DOHH2 (cell line): ENCODE measurements at regions not wholly inside any gene's neighbourhood (a gene's known extent, or its start where the extent isn't known, plus 50 kb on each side); places are given as distances from the start of the nearest gene placed in this dataset.

ENCODE experiments used
- H3F3A ChIP-seq: fragments of 200-600 bp; sonication (generic), shearing (Covaris generic); 2 replicates; pipeline ENCODE4 v1.6.0; 2016; ENCODE audit warnings: antibody characterized with exemption, mild to moderate bottlenecking; ENCODE audit not compliant: control insufficient read depth, insufficient read depth
- H3K27ac ChIP-seq: fragments of 200-600 bp; sonication (generic); 2 replicates; pipeline ENCODE4 v1.5.1; 2014; ENCODE audit warnings: low read depth, mild to moderate bottlenecking, low read length, moderate library complexity
- H3K27me3 ChIP-seq: fragments of 200-600 bp; sonication (generic); 2 replicates; pipeline ENCODE4 v1.6.1; 2014; ENCODE audit warnings: mild to moderate bottlenecking, low read length, mixed read lengths; ENCODE audit not compliant: control insufficient read depth
- H3K36me3 ChIP-seq: fragments of 200-600 bp; sonication (generic); 2 replicates; pipeline ENCODE4 v1.6.1; 2014; ENCODE audit warnings: mild to moderate bottlenecking, low read length, moderate library complexity, mixed read lengths; ENCODE audit not compliant: control insufficient read depth
- H3K4me1 ChIP-seq: fragments of 200-600 bp; sonication (generic); 2 replicates; pipeline ENCODE4 v1.6.1; 2014; ENCODE audit warnings: mild to moderate bottlenecking, low read length, mixed read lengths; ENCODE audit not compliant: control insufficient read depth
- H3K4me2 ChIP-seq: fragments of 200-600 bp; sonication (generic); 2 replicates; pipeline ENCODE4 v1.6.0; 2014; ENCODE audit warnings: mild to moderate bottlenecking, low read length, moderate library complexity
- H3K4me3 ChIP-seq: fragments of 200-600 bp; sonication (generic); 2 replicates; pipeline ENCODE4 v1.5.1; 2014; ENCODE audit warnings: mild to moderate bottlenecking, low read length, mixed read lengths
- H3K79me2 ChIP-seq: fragments of 200-600 bp; sonication (generic); 2 replicates; pipeline ENCODE4 v1.6.1; 2014; ENCODE audit warnings: mild to moderate bottlenecking, low read length, mixed read lengths; ENCODE audit not compliant: control insufficient read depth
- H3K9me2 ChIP-seq: fragments of 200-600 bp; sonication (generic); replicated peaks from 2 replicates; pipeline ENCODE4 v1.6.1; 2014; ENCODE audit warnings: mild to moderate bottlenecking, low read length, mixed read lengths; ENCODE audit not compliant: control insufficient read depth
- H3K9me3 ChIP-seq: fragments of 200-600 bp; sonication (generic); 2 replicates; pipeline ENCODE4 v1.6.1; 2014; ENCODE audit warnings: antibody characterized with exemption, low read length, mixed read lengths; ENCODE audit not compliant: control insufficient read depth, insufficient read depth
- H4K20me1 ChIP-seq: fragments of 200-600 bp; sonication (generic); 2 replicates; pipeline ENCODE4 v1.6.0; 2014; ENCODE audit warnings: low read depth, mild to moderate bottlenecking, antibody characterized with exemption, low read length, moderate library complexity; ENCODE audit not compliant: control insufficient read depth, insufficient read depth
- CTCF ChIP-seq: fragments of 200-600 bp; sonication (generic); IDR thresholded peaks from one replicate; pipeline ENCODE4 v1.5.1; 2014; ENCODE audit warnings: antibody characterized with exemption, mild to moderate bottlenecking, low read depth, low read length; ENCODE audit not compliant: poor library complexity, severe bottlenecking
- EZH2phosphoT487 ChIP-seq: fragments of 200-600 bp; sonication (generic); IDR thresholded peaks from 2 replicates; pipeline ENCODE4 v1.6.1; 2017; ENCODE audit warnings: borderline replicate concordance, mild to moderate bottlenecking, antibody characterized with exemption, low read length, moderate library complexity, mixed read lengths

GRCh38 chrX:22541926-22542325 is 269.2 kb downstream of the CBLL2 start:
- H4K20me1 ChIP-seq = no peaks in the 10 kb centered on the region
- H3K27me3 ChIP-seq = no peaks in the 10 kb centered on the region

GRCh38 chrX:22542641-22543040 is 269.9 kb downstream of the CBLL2 start:
- Histone ChIP-seq H3K36me3 (no peaks in the 10 kb centered on the region), H3K4me1 (no peaks in the 10 kb centered on the region), H3K4me3 (no peak overlapping the region), H3K9me2 (no peaks in the 10 kb centered on the region), H3K79me2 (no peaks in the 10 kb centered on the region), H3K27ac (no peak overlapping the region), H3F3A (no peaks in the 10 kb centered on the region), H3K9me3 (no peaks in the 10 kb centered on the region), H4K20me1 (no peaks in the 10 kb centered on the region), H3K4me2 (no peak overlapping the region), H3K27me3 (no peaks in the 10 kb centered on the region)
- TF ChIP-seq CTCF = no peak
- TF ChIP-seq EZH2phosphoT487 = no peak

More at GRCh38 chrX:22541926-22542325, 269.2 kb downstream of the CBLL2 start:
- Histone ChIP-seq H3K36me3 (no peaks in the 10 kb centered on the region), H3F3A (no peaks in the 10 kb centered on the region), H3K4me2 (no peak overlapping the region), H3K9me2 (no peaks in the 10 kb centered on the region), H3K79me2 (no peaks in the 10 kb centered on the region), H3K27ac (no peak overlapping the region), H3K9me3 (no peaks in the 10 kb centered on the region), H3K4me3 (no peak overlapping the region), H3K4me1 (no peaks in the 10 kb centered on the region)
- no peak for TF ChIP-seq CTCF
- no peak for TF ChIP-seq EZH2phosphoT487

GRCh38 chrX:22559506-22559905 is 286.8 kb downstream of the CBLL2 start:
- no peak overlapping the region for H3K4me3 ChIP-seq
- no peaks in the 10 kb centered on the region for H3K27me3 ChIP-seq
- no peak overlapping the region for H3K27ac ChIP-seq
- TF ChIP-seq CTCF = no peak
- TF ChIP-seq EZH2phosphoT487 = no peak
- H3K9me2 ChIP-seq = no peaks in the 10 kb centered on the region
- no peaks in the 10 kb centered on the region for H3F3A ChIP-seq
- no peaks in the 10 kb centered on the region for H3K36me3 ChIP-seq
- H3K4me1 ChIP-seq = no peaks in the 10 kb centered on the region
- H4K20me1 ChIP-seq = no peaks in the 10 kb centered on the region
- no peaks in the 10 kb centered on the region for H3K9me3 ChIP-seq
- H3K79me2 ChIP-seq = no peaks in the 10 kb centered on the region
- no peak overlapping the region for H3K4me2 ChIP-seq
